BE2C (cell line): ENCODE measurements at regions not wholly inside any gene's neighbourhood (a gene's known extent, or its start where the extent isn't known, plus 50 kb on each side); places are given as distances from the start of the nearest gene placed in this dataset.

ENCODE experiments used
- DNase-seq: peaks from one replicate; pipeline ENCODE4 v3.0.0-alpha.2; 2020
- H3K27me3 ChIP-seq: fragments of 250-450 bp; sonication (Bioruptor Pico); 2 replicates; pipeline ENCODE4 v1.5.1; 2020; ENCODE audit warnings: mild to moderate bottlenecking
- H3K36me3 ChIP-seq: fragments of 250-450 bp; sonication (Bioruptor Pico); 2 replicates; pipeline ENCODE4 v1.5.1; 2020; ENCODE audit warnings: mild to moderate bottlenecking
- H3K4me1 ChIP-seq: fragments of 250-450 bp; sonication (Bioruptor Pico); 2 replicates; pipeline ENCODE4 v1.5.1; 2020
- H3K4me3 ChIP-seq: 2 replicates; pipeline ENCODE4 v1.5.1; 2011; ENCODE audit warnings: low read depth, low read length
- H3K9me3 ChIP-seq: fragments of 250-450 bp; sonication (Bioruptor Pico); 2 replicates; pipeline ENCODE4 v1.5.1; 2020
- CTCF ChIP-seq: IDR thresholded peaks from 2 replicates; pipeline ENCODE4 v1.5.1; 2012; ENCODE audit warnings: mild to moderate bottlenecking, low read depth, low read length

DNA sequence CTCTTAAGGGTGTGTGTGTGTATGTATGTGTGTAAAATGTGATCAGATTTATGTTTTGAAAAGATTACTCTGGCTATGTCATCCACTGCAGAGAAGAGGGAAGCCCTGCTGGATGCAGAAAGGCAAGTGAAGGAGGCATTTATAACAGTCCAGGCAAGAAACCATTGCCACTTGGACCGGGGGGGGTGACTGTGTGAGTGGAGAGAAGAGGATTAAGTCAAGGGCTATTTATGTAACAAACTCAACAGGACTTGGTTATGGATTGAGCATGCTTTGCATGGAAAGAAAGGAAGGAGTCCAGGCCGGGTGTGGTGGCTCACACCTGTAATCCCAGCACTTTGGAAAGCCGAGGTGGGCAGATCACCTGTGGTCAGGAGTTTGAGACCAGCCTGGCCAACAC is 143.0 kb downstream of the URB2 start:
- Histone ChIP-seq H3K27me3 (peaks cover 13% of the 10 kb centered on the region), H3K4me3 (no peak overlapping the region), H3K4me1 (no peaks in the 10 kb centered on the region), H3K9me3 (no peaks in the 10 kb centered on the region), H3K36me3 (no peaks in the 10 kb centered on the region)
- no peak for TF ChIP-seq CTCF
- DNase-seq, result no peak

DNA sequence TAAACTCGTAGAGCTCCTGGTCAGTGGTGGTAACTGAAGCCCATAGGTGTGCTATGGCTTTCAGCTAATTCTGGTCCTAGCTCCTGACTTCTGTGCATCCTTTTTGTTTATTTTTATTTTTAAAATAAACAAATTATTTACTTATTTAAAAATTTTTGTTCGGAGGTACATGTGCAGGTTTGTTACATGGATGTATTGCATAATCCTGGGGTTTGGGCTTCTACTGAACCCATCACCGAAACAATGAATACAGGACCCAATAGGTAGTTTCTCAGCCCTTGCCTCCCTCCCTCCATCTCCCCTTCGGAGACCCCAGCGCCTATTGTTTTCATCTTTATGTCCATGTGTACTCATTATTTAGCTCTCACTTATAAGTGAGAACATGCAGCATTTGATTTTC is 143.8 kb downstream of the URB2 start:
- Histone ChIP-seq H3K27me3 (peaks cover 10% of the 10 kb centered on the region), H3K4me3 (no peak overlapping the region), H3K9me3 (no peaks in the 10 kb centered on the region), H3K36me3 (no peaks in the 10 kb centered on the region), H3K4me1 (no peaks in the 10 kb centered on the region)
- DNase-seq, result no peak
- TF ChIP-seq CTCF, result no peak

GRCh38 chr1:229778794-229779193 is 152.7 kb downstream of the URB2 start:
- no peaks in the 10 kb centered on the region for H3K27me3 ChIP-seq
- no peaks in the 10 kb centered on the region for H3K4me1 ChIP-seq
- H3K4me3 ChIP-seq, result no peak overlapping the region
- no peak for DNase-seq
- H3K9me3 ChIP-seq, result no peaks in the 10 kb centered on the region; the same call in 1 of the 2 replicates
- H3K36me3 ChIP-seq, result no peaks in the 10 kb centered on the region
- TF ChIP-seq CTCF, result no peak

GRCh38 chr1:229781453-229781852 is 155.4 kb downstream of the URB2 start:
- Histone ChIP-seq H3K9me3 (no peaks in the 10 kb centered on the region; the same call in 1 of the 2 replicates), H3K4me1 (no peaks in the 10 kb centered on the region), H3K27me3 (no peaks in the 10 kb centered on the region), H3K36me3 (no peaks in the 10 kb centered on the region), H3K4me3 (no peak overlapping the region)
- no peak for TF ChIP-seq CTCF
- no peak for DNase-seq

DNA sequence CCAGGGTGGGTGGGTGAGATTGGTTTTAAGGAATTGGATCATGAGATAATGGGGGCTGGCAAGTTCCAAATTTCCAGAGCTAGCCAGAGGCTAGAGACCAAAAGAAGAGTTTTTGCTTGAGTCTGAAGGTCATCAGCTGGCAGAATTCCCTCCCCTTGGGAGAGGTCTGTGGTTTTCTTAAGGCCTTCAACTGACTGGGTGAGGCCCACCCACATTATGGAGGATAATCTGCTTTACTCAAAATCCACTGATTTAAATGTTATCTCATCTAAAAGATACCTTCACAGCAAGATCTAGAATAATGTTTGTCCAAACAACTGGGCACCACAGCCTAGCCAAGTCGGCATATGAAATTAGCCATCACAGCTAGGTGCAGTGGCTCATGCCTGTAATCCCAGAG is 156.4 kb downstream of the URB2 start:
- Histone ChIP-seq H3K27me3 (no peaks in the 10 kb centered on the region), H3K4me1 (no peaks in the 10 kb centered on the region), H3K36me3 (no peaks in the 10 kb centered on the region), H3K9me3 (0 out of 2 replicates have a peak, but pooled peaks cover under 1% of the 10 kb centered on the region), H3K4me3 (no peak overlapping the region)
- no peak for TF ChIP-seq CTCF
- DNase-seq, result no peak

DNA sequence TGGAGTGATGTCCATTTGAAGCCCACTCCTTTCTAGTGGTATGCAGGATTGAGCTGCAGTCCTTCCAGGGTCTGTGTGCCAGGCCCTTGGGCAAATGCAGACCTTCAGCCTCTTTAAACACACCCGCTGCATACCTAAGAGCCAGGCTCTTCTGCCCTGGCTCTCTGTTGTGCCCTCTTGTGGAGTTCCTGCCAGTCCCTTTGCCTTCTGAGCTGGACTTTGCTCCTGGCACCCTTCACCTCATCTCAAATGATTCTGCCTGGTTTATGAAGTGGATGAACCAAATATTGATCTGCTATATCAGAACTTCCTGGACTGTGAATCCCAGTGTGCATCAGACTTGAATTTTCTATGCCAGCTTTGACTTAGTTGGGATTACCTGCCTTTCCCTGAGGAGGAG is 158.8 kb downstream of the URB2 start:
- no peak for TF ChIP-seq CTCF
- Histone ChIP-seq H3K36me3 (no peaks in the 10 kb centered on the region), H3K27me3 (no peaks in the 10 kb centered on the region), H3K4me1 (no peaks in the 10 kb centered on the region), H3K4me3 (no peak overlapping the region), H3K9me3 (0 out of 2 replicates have a peak, but pooled peaks cover 2% of the 10 kb centered on the region)
- DNase-seq, result no peak
